Activated naive CD4-positive, alpha-beta T cell treated with anti-CD3 and anti-CD28 coated beads, Interleukin-2, amount 10 ng/mL, durations not matched to agents 7 days and 5 days (primary cell): ENCODE measurements at regions not wholly inside any gene's neighbourhood (a gene's known extent, or its start where the extent isn't known, plus 50 kb on each side); places are given as distances from the start of the nearest gene placed in this dataset.

Source experiments
- CTCF ChIA-PET: fragments of 350-600 bp; sonication (Branson Sonifier 250); formaldehyde crosslinking; loops from one replicate; lab custom pipeline; 2021; ENCODE audit warnings: antibody characterized with exemption; lab: Charles Lee
- DNase-seq: peaks from one replicate; pipeline ENCODE4 v3.0.0-alpha.2; 2020
- H3K27ac Mint-ChIP-seq: one replicate; pipeline ENCODE4 v1.8.0; 2021; ENCODE audit warnings: mild to moderate bottlenecking, moderate library complexity, mixed read lengths
- H3K27me3 Mint-ChIP-seq: one replicate; pipeline ENCODE4 v1.8.0; 2021; ENCODE audit warnings: mild to moderate bottlenecking, mixed read lengths
- H3K36me3 Mint-ChIP-seq: one replicate; pipeline ENCODE4 v1.8.0; 2021; ENCODE audit warnings: mixed read lengths
- H3K4me1 Mint-ChIP-seq: one replicate; pipeline ENCODE4 v1.8.0; 2021; ENCODE audit warnings: mixed read lengths
- H3K4me3 Mint-ChIP-seq: one replicate; pipeline ENCODE4 v1.8.0; 2021; ENCODE audit warnings: mild to moderate bottlenecking, moderate library complexity, mixed read lengths
- H3K9me3 Mint-ChIP-seq: one replicate; pipeline ENCODE4 v1.8.0; 2021; ENCODE audit warnings: mixed read lengths

GRCh38 chr18:68121826-68122225 is 593.1 kb downstream of the TMX3 start:
- Mint-ChIP-seq H3K27ac (no peak overlapping the region), H3K36me3 (no peaks in the 10 kb centered on the region), H3K4me3 (no peak overlapping the region), H3K9me3 (no peaks in the 10 kb centered on the region), H3K4me1 (no peaks in the 10 kb centered on the region), H3K27me3 (no peaks in the 10 kb centered on the region)
- DNase-seq = no peak
- CTCF ChIA-PET = no interaction called here

- CTCF ChIA-PET = no interaction called here
- Mint-ChIP-seq H3K27ac (no peak overlapping the region), H3K4me3 (no peak overlapping the region), H3K36me3 (no peaks in the 10 kb centered on the region), H3K9me3 (no peaks in the 10 kb centered on the region), H3K4me1 (no peaks in the 10 kb centered on the region), H3K27me3 (no peaks in the 10 kb centered on the region)
- no peak for DNase-seq
These were observed 593.6 kb downstream of the TMX3 start for GRCh38 chr18:68121308-68121707.

- DNase-seq = no peak
- H3K36me3 Mint-ChIP-seq = no peaks in the 10 kb centered on the region
- CTCF ChIA-PET = interaction anchor here (0.6 kb wide), 1 partner anchor 9 kb away, joined by 3 read pairs; no protein-coding TSS in a partner anchor
- no peak overlapping the region for H3K4me3 Mint-ChIP-seq
- no peaks in the 10 kb centered on the region for H3K27me3 Mint-ChIP-seq
- H3K9me3 Mint-ChIP-seq = no peaks in the 10 kb centered on the region
- no peaks in the 10 kb centered on the region for H3K4me1 Mint-ChIP-seq
- no peak overlapping the region for H3K27ac Mint-ChIP-seq
These were observed 598.5 kb upstream of the DSEL start for GRCh38 chr18:68114989-68115388.

DNA sequence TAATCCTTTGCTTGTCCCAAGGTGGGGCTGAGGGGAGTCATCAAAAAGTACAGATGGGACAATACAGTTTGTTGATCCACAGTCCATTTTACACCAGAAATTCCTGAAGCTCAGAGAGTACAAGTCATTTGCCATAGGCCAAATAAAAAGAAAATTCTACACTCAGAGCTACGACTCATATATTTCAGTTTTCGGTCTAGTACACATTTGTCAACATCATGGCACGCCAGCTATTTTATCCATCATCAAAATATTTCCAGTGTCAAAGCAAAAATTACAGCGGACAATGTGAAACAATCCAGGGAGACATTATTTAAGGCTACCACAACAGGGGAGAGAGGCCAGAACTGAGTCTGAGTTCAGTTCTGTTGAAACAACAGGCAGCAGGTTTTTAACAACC is 587.5 kb upstream of the DSEL start:
- DNase-seq = no peak
- H3K4me1 Mint-ChIP-seq = no peaks in the 10 kb centered on the region
- CTCF ChIA-PET = interaction anchor here (0.7 kb wide), 1 partner anchor 20 kb away, joined by 3 read pairs; no protein-coding TSS in a partner anchor
- H3K27me3 Mint-ChIP-seq = no peaks in the 10 kb centered on the region
- H3K27ac Mint-ChIP-seq = no peak overlapping the region
- no peaks in the 10 kb centered on the region for H3K36me3 Mint-ChIP-seq
- no peaks in the 10 kb centered on the region for H3K9me3 Mint-ChIP-seq
- no peak overlapping the region for H3K4me3 Mint-ChIP-seq

- Mint-ChIP-seq H3K36me3 (no peaks in the 10 kb centered on the region), H3K27me3 (no peaks in the 10 kb centered on the region), H3K27ac (no peak overlapping the region), H3K9me3 (no peaks in the 10 kb centered on the region), H3K4me1 (no peaks in the 10 kb centered on the region), H3K4me3 (no peak overlapping the region)
- DNase-seq = no peak
- CTCF ChIA-PET = interaction anchor here (0.7 kb wide), 1 partner anchor 19 kb away, joined by 3 read pairs; no protein-coding TSS in a partner anchor
These were observed 587.0 kb upstream of the DSEL start for GRCh38 chr18:68103561-68103960.

GRCh38 chr18:68102117-68102516 is 585.6 kb upstream of the DSEL start:
- H3K9me3 Mint-ChIP-seq = no peaks in the 10 kb centered on the region
- no peaks in the 10 kb centered on the region for H3K4me1 Mint-ChIP-seq
- no peak overlapping the region for H3K4me3 Mint-ChIP-seq
- no peaks in the 10 kb centered on the region for H3K27me3 Mint-ChIP-seq
- no peaks in the 10 kb centered on the region for H3K36me3 Mint-ChIP-seq
- DNase-seq = no peak
- H3K27ac Mint-ChIP-seq = no peak overlapping the region
- CTCF ChIA-PET = no interaction called here

DNA sequence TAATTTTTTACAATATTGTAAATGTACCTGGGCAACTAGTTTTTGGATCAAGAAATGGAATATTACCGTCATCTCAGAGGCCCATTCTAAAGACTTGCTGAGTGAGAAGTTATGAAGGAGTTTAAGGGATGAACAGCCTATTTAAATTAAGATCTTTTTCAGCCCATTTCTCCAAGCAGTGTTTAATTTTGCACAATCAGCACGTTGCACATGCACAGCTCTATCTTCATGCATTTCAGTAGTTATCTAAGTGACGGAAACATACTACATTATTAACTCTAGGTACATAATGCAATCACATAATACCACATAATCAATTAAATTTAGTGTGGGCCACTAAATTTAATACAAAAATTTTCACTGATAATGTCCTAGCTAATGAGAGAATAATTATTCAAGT is 582.1 kb upstream of the DSEL start:
- no peak overlapping the region for H3K4me3 Mint-ChIP-seq
- H3K4me1 Mint-ChIP-seq = no peaks in the 10 kb centered on the region
- no peak overlapping the region for H3K27ac Mint-ChIP-seq
- no peak for DNase-seq
- CTCF ChIA-PET = no interaction called here
- H3K27me3 Mint-ChIP-seq = no peaks in the 10 kb centered on the region
- H3K9me3 Mint-ChIP-seq = no peaks in the 10 kb centered on the region
- no peaks in the 10 kb centered on the region for H3K36me3 Mint-ChIP-seq

- H3K27me3 Mint-ChIP-seq = no peaks in the 10 kb centered on the region
- H3K9me3 Mint-ChIP-seq = no peaks in the 10 kb centered on the region
- CTCF ChIA-PET = no interaction called here
- no peak overlapping the region for H3K4me3 Mint-ChIP-seq
- no peaks in the 10 kb centered on the region for H3K4me1 Mint-ChIP-seq
- H3K27ac Mint-ChIP-seq = no peak overlapping the region
- no peaks in the 10 kb centered on the region for H3K36me3 Mint-ChIP-seq
- no peak for DNase-seq
These were observed 570.0 kb upstream of the DSEL start for GRCh38 chr18:68086481-68086880.

DNA sequence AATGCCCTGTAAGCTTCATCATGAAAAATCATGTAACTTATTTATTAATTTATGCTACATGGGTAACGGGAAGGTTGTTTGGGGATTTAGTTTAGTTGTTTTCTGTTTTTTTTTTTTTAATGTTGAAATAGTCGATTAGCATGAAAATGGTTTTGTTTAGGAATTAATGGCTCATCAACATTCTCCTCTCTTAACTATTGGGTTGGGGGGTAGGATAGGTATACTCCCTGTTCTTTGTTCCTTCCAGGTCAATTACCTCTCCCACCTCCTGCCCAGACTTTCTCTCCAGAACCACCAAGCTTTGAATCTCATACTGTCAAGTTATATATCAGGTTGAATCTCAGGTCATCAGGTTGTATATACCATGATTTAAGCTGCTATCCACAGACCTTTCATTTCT is 568.7 kb upstream of the DSEL start:
- CTCF ChIA-PET = no interaction called here
- Mint-ChIP-seq H3K27me3 (no peaks in the 10 kb centered on the region), H3K36me3 (no peaks in the 10 kb centered on the region), H3K4me3 (no peak overlapping the region), H3K27ac (no peak overlapping the region), H3K4me1 (no peaks in the 10 kb centered on the region), H3K9me3 (no peaks in the 10 kb centered on the region)
- no peak for DNase-seq

DNA sequence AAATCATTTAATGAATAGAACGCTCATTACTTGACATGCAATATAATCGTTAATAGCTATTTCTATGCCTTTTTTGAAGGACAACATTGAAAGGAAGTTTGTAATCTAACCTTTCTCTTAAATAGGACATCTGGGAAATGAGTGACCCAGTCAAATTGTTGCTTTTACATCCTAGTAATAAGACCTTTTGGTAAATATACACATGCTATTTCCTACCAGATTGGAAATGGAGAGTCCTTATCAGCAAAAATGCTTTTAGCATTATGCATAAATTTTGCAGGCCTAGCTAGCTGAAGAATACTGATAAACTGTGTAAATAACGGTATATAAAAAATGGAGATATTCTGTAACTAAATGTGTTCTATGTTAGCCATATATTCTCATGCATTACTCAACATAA is 567.3 kb upstream of the DSEL start:
- CTCF ChIA-PET = no interaction called here
- Mint-ChIP-seq H3K4me3 (no peak overlapping the region), H3K36me3 (no peaks in the 10 kb centered on the region), H3K27ac (no peak overlapping the region), H3K9me3 (no peaks in the 10 kb centered on the region), H3K4me1 (no peaks in the 10 kb centered on the region), H3K27me3 (no peaks in the 10 kb centered on the region)
- no peak for DNase-seq

DNA sequence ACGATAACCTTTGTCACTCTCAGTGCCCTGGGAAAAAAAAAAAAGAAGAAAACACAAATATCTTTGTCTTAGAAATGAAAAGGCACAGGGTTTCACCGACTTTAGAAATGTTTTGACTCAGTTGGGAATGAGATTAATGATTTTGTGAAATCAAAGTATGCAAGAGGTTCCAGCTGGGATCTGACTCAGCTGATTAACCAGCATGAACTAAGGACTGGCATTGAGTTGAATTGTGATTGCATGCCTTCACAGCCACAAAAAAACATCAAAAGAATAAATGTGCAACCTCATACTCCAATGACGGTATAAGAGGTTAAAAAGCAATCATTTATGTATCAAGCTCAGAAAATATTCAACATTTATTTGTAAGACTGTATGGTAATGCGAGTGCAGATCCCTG is 566.6 kb upstream of the DSEL start:
- Mint-ChIP-seq H3K4me3 (no peak overlapping the region), H3K4me1 (no peaks in the 10 kb centered on the region), H3K36me3 (no peaks in the 10 kb centered on the region), H3K27me3 (no peaks in the 10 kb centered on the region), H3K27ac (no peak overlapping the region), H3K9me3 (no peaks in the 10 kb centered on the region)
- no peak for DNase-seq
- CTCF ChIA-PET = no interaction called here

- no peak overlapping the region for H3K4me3 Mint-ChIP-seq
- no peaks in the 10 kb centered on the region for H3K27me3 Mint-ChIP-seq
- H3K4me1 Mint-ChIP-seq = no peaks in the 10 kb centered on the region
- no peak for DNase-seq
- CTCF ChIA-PET = no interaction called here
- no peak overlapping the region for H3K27ac Mint-ChIP-seq
- no peaks in the 10 kb centered on the region for H3K36me3 Mint-ChIP-seq
- H3K9me3 Mint-ChIP-seq = peaks cover 2% of the 10 kb centered on the region
These were observed 556.2 kb upstream of the DSEL start for GRCh38 chr18:68072744-68073143.

- Mint-ChIP-seq H3K36me3 (no peaks in the 10 kb centered on the region), H3K27me3 (no peaks in the 10 kb centered on the region), H3K4me3 (no peak overlapping the region), H3K27ac (peak overlapping the region; percentile 69), H3K4me1 (no peaks in the 10 kb centered on the region), H3K9me3 (peaks cover 3% of the 10 kb centered on the region)
- DNase-seq = no peak
- CTCF ChIA-PET = no interaction called here
These were observed 544.4 kb upstream of the DSEL start for GRCh38 chr18:68060871-68061270.

DNA sequence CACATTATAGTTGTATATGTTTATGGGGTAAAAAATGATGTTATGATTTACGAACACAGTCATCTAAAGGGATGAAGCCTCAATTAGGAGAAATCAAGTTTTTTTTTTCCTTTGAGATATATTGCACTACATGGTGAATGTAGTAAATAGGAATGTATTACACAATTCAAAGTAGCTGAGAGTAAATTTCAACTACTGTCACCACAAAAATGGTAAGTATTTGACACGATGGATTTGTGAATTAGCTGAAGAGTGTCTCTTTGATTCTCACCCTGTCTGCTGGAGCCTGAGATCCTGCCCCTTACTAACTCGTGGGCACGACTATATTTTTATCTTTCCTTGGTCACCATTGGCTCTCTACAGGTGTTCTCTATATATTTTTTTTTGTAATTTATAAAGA is 540.4 kb upstream of the DSEL start:
- CTCF ChIA-PET = no interaction called here
- Mint-ChIP-seq H3K9me3 (no peaks in the 10 kb centered on the region), H3K27ac (no peak overlapping the region), H3K27me3 (no peaks in the 10 kb centered on the region), H3K4me1 (no peaks in the 10 kb centered on the region), H3K4me3 (no peak overlapping the region), H3K36me3 (no peaks in the 10 kb centered on the region)
- no peak for DNase-seq

DNA sequence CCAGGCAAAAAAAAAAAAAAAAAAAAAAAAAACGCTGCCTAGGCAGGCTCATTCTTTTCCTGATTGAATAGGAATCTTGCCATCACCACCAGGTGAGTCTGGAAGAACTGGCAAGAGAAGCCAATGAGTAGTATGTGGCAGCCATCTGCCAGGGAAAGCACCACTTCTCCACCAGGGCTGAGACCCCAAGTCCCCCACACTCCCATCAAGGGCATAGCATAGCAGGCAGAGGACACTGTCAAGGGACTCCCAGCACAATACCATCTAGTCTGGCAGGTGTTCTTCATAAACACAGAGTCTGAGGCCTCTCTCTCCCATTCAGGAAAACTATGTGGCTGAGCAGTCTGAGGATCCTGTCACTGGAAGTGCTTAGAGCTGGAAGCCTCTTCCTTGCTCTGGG is 538.1 kb upstream of the DSEL start:
- CTCF ChIA-PET = no interaction called here
- H3K27me3 Mint-ChIP-seq = no peaks in the 10 kb centered on the region
- H3K9me3 Mint-ChIP-seq = no peaks in the 10 kb centered on the region
- no peak for DNase-seq
- no peaks in the 10 kb centered on the region for H3K4me1 Mint-ChIP-seq
- no peak overlapping the region for H3K27ac Mint-ChIP-seq
- no peaks in the 10 kb centered on the region for H3K36me3 Mint-ChIP-seq
- no peak overlapping the region for H3K4me3 Mint-ChIP-seq

DNA sequence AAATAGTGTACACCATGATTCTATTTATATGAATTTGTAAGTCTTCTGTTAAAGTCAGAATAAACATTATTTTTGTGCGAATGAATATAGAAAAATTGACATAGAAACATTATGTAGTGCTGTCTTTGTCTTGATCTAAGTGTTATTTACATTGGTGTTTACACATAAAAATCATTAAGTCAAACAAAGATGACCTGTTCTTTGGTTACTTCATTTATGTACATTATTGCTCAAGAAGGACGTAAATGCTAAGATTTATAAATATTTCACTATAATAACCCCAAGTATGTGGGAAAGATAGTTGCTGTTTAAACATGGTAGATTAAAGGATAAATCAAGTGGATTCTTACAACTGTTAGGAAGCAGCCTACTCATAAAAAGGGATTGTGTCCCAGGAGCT is 536.8 kb upstream of the DSEL start:
- H3K36me3 Mint-ChIP-seq = no peaks in the 10 kb centered on the region
- no peaks in the 10 kb centered on the region for H3K4me1 Mint-ChIP-seq
- CTCF ChIA-PET = no interaction called here
- no peak overlapping the region for H3K4me3 Mint-ChIP-seq
- H3K9me3 Mint-ChIP-seq = no peaks in the 10 kb centered on the region
- no peaks in the 10 kb centered on the region for H3K27me3 Mint-ChIP-seq
- no peak overlapping the region for H3K27ac Mint-ChIP-seq
- DNase-seq = no peak
